Astrocyte of the cerebellum (primary cell): ENCODE measurements at regions not wholly inside any gene's neighbourhood (a gene's known extent, or its start where the extent isn't known, plus 50 kb on each side); places are given as distances from the start of the nearest gene placed in this dataset.

Experiments
- DNase-seq: peaks from one replicate; pipeline ENCODE4 v3.0.0-alpha.2; 2011; ENCODE audit warnings: low read depth
- H3K4me3 ChIP-seq: 2 replicates; pipeline ENCODE4 v1.5.1; 2011; ENCODE audit warnings: mild to moderate bottlenecking, low read depth, low read length, moderate library complexity
- in situ Hi-C: cut with HindIII; loops from 2 replicates; pipeline ENCODE4 v1.10.0; 2017; ENCODE audit warnings: low sequenced_read_pairs
- TF ChIP-seq, protein P1 (sequence below): IDR thresholded peaks from 2 replicates; pipeline ENCODE4 v1.5.1; 2012; ENCODE audit warnings: low read length, low read depth, moderate library complexity, mild to moderate bottlenecking; ENCODE audit errors: missing control alignments

GRCh38 chr3:10597733-10598132 lies 92.3 kb upstream of the ATP2B2 start:
- H3K4me3 ChIP-seq: no peak overlapping the region
- DNase-seq: no peak
- in situ Hi-C loops: no loop called here
- TF ChIP-seq, protein P1, sequence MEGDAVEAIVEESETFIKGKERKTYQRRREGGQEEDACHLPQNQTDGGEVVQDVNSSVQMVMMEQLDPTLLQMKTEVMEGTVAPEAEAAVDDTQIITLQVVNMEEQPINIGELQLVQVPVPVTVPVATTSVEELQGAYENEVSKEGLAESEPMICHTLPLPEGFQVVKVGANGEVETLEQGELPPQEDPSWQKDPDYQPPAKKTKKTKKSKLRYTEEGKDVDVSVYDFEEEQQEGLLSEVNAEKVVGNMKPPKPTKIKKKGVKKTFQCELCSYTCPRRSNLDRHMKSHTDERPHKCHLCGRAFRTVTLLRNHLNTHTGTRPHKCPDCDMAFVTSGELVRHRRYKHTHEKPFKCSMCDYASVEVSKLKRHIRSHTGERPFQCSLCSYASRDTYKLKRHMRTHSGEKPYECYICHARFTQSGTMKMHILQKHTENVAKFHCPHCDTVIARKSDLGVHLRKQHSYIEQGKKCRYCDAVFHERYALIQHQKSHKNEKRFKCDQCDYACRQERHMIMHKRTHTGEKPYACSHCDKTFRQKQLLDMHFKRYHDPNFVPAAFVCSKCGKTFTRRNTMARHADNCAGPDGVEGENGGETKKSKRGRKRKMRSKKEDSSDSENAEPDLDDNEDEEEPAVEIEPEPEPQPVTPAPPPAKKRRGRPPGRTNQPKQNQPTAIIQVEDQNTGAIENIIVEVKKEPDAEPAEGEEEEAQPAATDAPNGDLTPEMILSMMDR: no peak

DNA sequence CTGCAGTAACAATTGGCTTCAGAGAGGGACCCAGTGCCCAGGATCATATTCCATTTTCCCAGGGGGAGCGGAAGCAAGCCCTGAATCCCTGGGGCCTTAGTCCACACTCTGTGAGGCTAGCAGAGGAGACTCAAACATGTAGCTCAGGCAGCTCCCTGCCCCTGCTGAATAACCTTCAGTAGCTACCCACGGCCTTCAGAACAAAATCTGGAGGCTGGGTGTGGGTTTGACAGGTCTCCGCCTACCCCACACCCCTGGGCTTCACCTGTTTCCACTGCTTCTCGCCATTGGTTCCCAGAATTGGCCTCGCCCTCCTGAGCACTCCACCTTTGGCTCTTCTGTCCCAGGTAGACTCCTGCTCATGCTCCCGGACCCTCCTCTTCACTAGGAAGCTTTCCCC lies 93.6 kb upstream of the ATP2B2 start:
- DNase-seq: no peak
- TF ChIP-seq, protein P1: no peak

DNA sequence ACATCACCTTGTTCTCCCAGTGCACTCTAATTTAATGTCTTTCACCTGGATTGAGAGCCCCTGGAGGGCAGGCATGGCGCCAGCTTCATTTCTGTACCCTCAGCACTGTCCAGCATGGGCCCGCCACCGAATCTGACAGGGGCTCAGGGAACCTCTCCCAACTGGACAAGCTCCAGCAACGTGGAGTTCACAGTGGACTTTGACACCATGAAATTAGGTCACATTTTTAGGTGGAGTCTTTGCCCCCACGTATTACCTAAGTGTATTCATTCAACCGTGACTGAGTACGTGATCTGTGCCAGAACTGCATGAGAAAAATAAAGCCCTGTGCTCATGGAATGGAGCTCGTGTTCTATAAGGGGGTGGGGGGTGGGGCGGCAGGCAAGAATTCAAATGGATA lies 94.1 kb upstream of the ATP2B2 start:
- TF ChIP-seq, protein P1: no peak
- H3K4me3 ChIP-seq: no peak overlapping the region
- in situ Hi-C loops: no loop called here
- no peak for DNase-seq

More for the DNA sequence above, 93.6 kb upstream of the ATP2B2 start:
- no peak overlapping the region for H3K4me3 ChIP-seq
- in situ Hi-C loops: no loop called here

DNA sequence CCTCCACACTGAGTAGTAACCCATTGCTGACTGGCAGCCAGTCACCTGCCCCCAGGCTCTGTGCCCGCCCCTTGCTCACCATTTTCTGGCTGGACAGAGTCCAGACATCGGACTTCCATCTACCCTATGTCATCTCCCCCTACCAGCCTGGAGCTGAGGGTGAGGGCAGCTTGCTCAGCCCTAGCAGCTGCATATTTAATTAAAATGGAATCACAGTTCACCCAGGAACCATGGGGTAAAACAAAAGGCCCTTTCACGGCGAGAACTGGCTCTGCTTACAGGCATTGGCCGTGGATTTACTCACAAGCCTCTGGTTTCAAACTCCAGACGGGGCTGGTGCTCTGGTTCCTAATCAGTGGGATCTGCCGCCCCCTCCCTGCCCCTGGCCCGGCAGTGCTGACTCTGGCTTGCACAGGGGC lies 94.9 kb upstream of the ATP2B2 start:
- no peak overlapping the region for H3K4me3 ChIP-seq
- TF ChIP-seq, protein P1: no peak
- in situ Hi-C loops: no loop called here
- DNase-seq: no peak

GRCh38 chr3:10600726-10601125 lies 95.3 kb upstream of the ATP2B2 start:
- peak; percentile 74 for DNase-seq
- TF ChIP-seq, protein P1: no peak
- no peak overlapping the region for H3K4me3 ChIP-seq
- in situ Hi-C loops: no loop called here

DNA sequence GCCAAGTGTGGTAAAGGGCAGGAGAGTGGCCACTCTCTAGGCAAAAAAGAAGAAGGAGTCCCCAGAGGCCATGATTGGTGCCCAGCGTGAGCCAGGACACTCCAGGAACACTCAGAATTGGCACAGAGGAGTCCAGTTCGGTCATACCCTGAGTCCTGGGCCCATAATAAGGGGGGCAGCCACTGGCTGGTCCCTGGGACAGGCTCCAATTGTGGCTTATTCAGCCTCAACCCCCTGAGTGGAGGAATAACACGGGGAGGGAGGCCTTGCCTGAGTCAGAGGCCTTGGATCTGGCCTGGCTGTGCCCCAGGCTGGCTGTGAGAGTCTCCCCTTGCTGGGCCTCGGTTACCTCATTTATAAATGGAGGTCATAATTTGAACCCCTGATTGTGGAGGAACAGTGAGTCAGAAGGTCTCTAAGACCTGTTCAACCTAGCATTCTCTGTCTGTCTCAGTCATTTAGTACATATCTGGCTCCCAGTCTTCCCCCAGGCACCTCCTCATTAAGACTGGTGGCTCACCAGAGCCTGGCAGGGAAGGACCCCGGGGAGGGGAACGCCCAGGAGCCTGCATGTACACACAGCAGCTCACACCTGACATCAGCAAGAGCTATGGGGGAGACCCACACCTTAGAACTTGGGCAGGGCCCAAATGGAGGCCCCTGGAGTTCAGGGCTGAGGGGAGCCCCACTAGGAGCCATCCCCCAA lies 95.9 kb upstream of the ATP2B2 start:
- in situ Hi-C loops: no loop called here
- TF ChIP-seq, protein P1: no peak
- DNase-seq: peak; percentile 87
- H3K4me3 ChIP-seq: no peak overlapping the region
